Stimulated activated CD8-positive, alpha-beta memory T cell treated with anti-CD3 and anti-CD28 coated beads, Interleukin-12 subunit alpha, Interleukin-12 subunit beta, amount 100 ng/mL, for 24 hours (primary cell): ENCODE measurements at regions not wholly inside any gene's neighbourhood (a gene's known extent, or its start where the extent isn't known, plus 50 kb on each side); places are given as distances from the start of the nearest gene placed in this dataset.

Experiments used
- DNase-seq: peaks from one replicate; pipeline ENCODE4 v3.0.0-alpha.2; 2020; ENCODE audit errors: extremely low read depth

- no peak for DNase-seq
Measured at GRCh38 chr10:10437886-10438285, 579.8 kb upstream of the CELF2 start.

- DNase-seq = no peak
Measured at GRCh38 chr10:10438335-10439100, 579.2 kb upstream of the CELF2 start.

- DNase-seq = no peak
Measured at GRCh38 chr10:10456856-10457255, 560.8 kb upstream of the CELF2 start.

- no peak for DNase-seq
Measured at GRCh38 chr10:10460451-10460850, 557.2 kb upstream of the CELF2 start.

GRCh38 chr10:10462151-10462941, 555.3 kb upstream of the CELF2 start:
- no peak for DNase-seq

GRCh38 chr10:10471758-10472157, 545.9 kb upstream of the CELF2 start:
- no peak for DNase-seq

- no peak for DNase-seq
Measured at GRCh38 chr10:10475812-10476211, 541.9 kb upstream of the CELF2 start.

- DNase-seq = no peak
Measured at GRCh38 chr10:10477844-10478243, 539.8 kb upstream of the CELF2 start.

- no peak for DNase-seq
Measured at GRCh38 chr10:10479465-10479864, 538.2 kb upstream of the CELF2 start.

GRCh38 chr10:10482613-10483012, 535.1 kb upstream of the CELF2 start:
- DNase-seq = no peak

GRCh38 chr10:10489076-10489475, 528.6 kb upstream of the CELF2 start:
- no peak for DNase-seq

GRCh38 chr10:10489805-10490571, 527.7 kb upstream of the CELF2 start:
- no peak for DNase-seq

- no peak for DNase-seq
Measured at GRCh38 chr10:10490581-10490980, 527.1 kb upstream of the CELF2 start.

- DNase-seq = no peak
Measured at GRCh38 chr10:10492420-10492819, 525.3 kb upstream of the CELF2 start.

- no peak for DNase-seq
Measured at GRCh38 chr10:10493833-10494232, 523.8 kb upstream of the CELF2 start.

- DNase-seq = no peak
Measured at GRCh38 chr10:10497245-10497644, 520.4 kb upstream of the CELF2 start.

GRCh38 chr10:10498781-10499180, 518.9 kb upstream of the CELF2 start:
- DNase-seq = no peak

GRCh38 chr10:10499839-10500238, 517.8 kb upstream of the CELF2 start:
- no peak for DNase-seq

- DNase-seq = no peak
Measured at GRCh38 chr10:10500937-10501336, 516.7 kb upstream of the CELF2 start.

GRCh38 chr10:10503772-10504171, 513.9 kb upstream of the CELF2 start:
- no peak for DNase-seq

GRCh38 chr10:10508211-10508610, 509.5 kb upstream of the CELF2 start:
- no peak for DNase-seq

- DNase-seq = no peak
Measured at GRCh38 chr10:10510179-10510578, 507.5 kb upstream of the CELF2 start.
